Lower leg skin (tissue), 4 donors: ENCODE measurements at regions not wholly inside any gene's neighbourhood (a gene's known extent, or its start where the extent isn't known, plus 50 kb on each side); places are given as distances from the start of the nearest gene placed in this dataset.

Source experiments
- DNase-seq, 2 donors: peaks; one replicate each; pipeline ENCODE4 v3.0.0-alpha.2; 2019; ENCODE audit warnings: low spot score in 2 of 2
- H3K4me3 ChIP-seq: fragments of 200-600 bp; sonication (generic); 2 replicates; pipeline ENCODE4 v1.5.1; 2017; ENCODE audit warnings: mild to moderate bottlenecking, low read depth; ENCODE audit not compliant: poor library complexity, severe bottlenecking
- CTCF ChIP-seq, 3 donors: fragments of 450-650 bp; IDR thresholded peaks; one replicate each; pipeline ENCODE4 v1.5.1; 2016; ENCODE audit warnings: antibody characterized with exemption in 3 of 3, mild to moderate bottlenecking in 3 of 3, moderate library complexity in 2 of 3
- POLR2A ChIP-seq, 2 donors: fragments of 450-650 bp; IDR thresholded peaks; one replicate each; pipeline ENCODE4 v1.6.1; 2016 to 2017; ENCODE audit warnings: antibody characterized with exemption in 2 of 2, mild to moderate bottlenecking in 1 of 2, moderate library complexity in 1 of 2
- WGBS, 2 donors: methylation state at CpG; one replicate each; pipeline ENCODE4 v1.1.5; 2018; 5-methylcytosine and 5-hydroxymethylcytosine counted together
- intact Hi-C: fragments of 100-400 bp; cut with DNase I; formaldehyde crosslinking; loops from one replicate; pipeline ENCODE4 v1.15.0; 2023; ENCODE audit warnings: low total_unique reads

GRCh38 chr1:57887964-57888491 is 464.2 kb upstream of the DAB1 start:
- no peak for TF ChIP-seq POLR2A (IDR thresholded peaks at IDR 0.05)
- no peak for TF ChIP-seq CTCF (IDR thresholded peaks at IDR 0.05)
- 79 to 87% methylated on average over 5 of the region's 5 CpGs for WGBS, 2 donors
- H3K4me3 ChIP-seq = no peak overlapping the region
- no peak for DNase-seq
- intact Hi-C loops = no loop called here

GRCh38 chr1:57886376-57886775 is 462.5 kb upstream of the DAB1 start:
- TF ChIP-seq CTCF (IDR thresholded peaks at IDR 0.05) = no peak
- no peak for TF ChIP-seq POLR2A (IDR thresholded peaks at IDR 0.05)
- no peak for DNase-seq
- 90% methylated on average over 7 of the region's 7 CpGs for WGBS, 2 donors
- no peak overlapping the region for H3K4me3 ChIP-seq
- intact Hi-C loops = no loop called here

- 96 to 98% methylated on average over 4 of the region's 4 CpGs for WGBS, 2 donors
- no peak for DNase-seq
- no peak overlapping the region for H3K4me3 ChIP-seq
- TF ChIP-seq CTCF (IDR thresholded peaks at IDR 0.05) (no peak), POLR2A (IDR thresholded peaks at IDR 0.05) (no peak)
- intact Hi-C loops = no loop called here
Measured at GRCh38 chr1:57883642-57883995, 459.8 kb upstream of the DAB1 start.

GRCh38 chr1:57882934-57883641 is 459.2 kb upstream of the DAB1 start:
- TF ChIP-seq POLR2A (IDR thresholded peaks at IDR 0.05) (no peak), CTCF (IDR thresholded peaks at IDR 0.05) (no peak)
- 83 to 90% methylated on average over 6 of the region's 6 CpGs for WGBS, 2 donors
- intact Hi-C loops = no loop called here

GRCh38 chr1:57882072-57882471 is 458.2 kb upstream of the DAB1 start:
- TF ChIP-seq CTCF (IDR thresholded peaks at IDR 0.05) = no peak
- TF ChIP-seq POLR2A (IDR thresholded peaks at IDR 0.05) = no peak
- WGBS, 2 donors = 72 to 86% methylated on average over 3 of the region's 3 CpGs
- DNase-seq = no peak
- intact Hi-C loops = no loop called here
- H3K4me3 ChIP-seq = no peak overlapping the region

More at GRCh38 chr1:57882934-57883641, 459.2 kb upstream of the DAB1 start:
- DNase-seq = no peak
- H3K4me3 ChIP-seq = no peak overlapping the region

GRCh38 chr1:57881639-57882038 is 457.8 kb upstream of the DAB1 start:
- WGBS, 2 donors = 81 to 82% methylated on average over 2 of the region's 2 CpGs

More at GRCh38 chr1:57881639-57882038, 457.8 kb upstream of the DAB1 start:
- DNase-seq = no peak
- intact Hi-C loops = no loop called here
- no peak overlapping the region for H3K4me3 ChIP-seq
- TF ChIP-seq POLR2A (IDR thresholded peaks at IDR 0.05) (no peak), CTCF (IDR thresholded peaks at IDR 0.05) (no peak)
